ENCODE measurements at regions not wholly inside any gene's neighbourhood (a gene's known extent, or its start where the extent isn't known, plus 50 kb on each side); places are given as distances from the start of the nearest gene placed in this dataset.

DNA sequence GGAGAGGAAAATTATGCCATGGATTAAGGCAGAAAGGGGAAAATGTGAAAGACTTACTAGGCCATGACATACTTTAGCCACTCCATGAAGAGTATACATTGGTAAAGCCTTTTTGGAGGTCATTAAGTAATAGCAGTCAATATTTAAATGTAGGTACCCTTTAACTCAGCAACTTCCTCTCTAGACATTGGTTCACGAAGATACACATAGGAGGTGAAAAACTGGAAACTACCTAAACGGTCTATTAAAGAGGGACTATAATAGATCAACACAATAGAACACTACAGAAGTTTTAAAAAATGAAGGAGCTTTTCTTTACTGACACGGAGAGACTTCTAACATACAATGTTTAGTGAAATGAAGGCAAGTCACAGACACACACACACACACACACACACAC, 68.2 kb upstream of the BMAL1 start:
- TF ChIP-seq, protein P1, sequence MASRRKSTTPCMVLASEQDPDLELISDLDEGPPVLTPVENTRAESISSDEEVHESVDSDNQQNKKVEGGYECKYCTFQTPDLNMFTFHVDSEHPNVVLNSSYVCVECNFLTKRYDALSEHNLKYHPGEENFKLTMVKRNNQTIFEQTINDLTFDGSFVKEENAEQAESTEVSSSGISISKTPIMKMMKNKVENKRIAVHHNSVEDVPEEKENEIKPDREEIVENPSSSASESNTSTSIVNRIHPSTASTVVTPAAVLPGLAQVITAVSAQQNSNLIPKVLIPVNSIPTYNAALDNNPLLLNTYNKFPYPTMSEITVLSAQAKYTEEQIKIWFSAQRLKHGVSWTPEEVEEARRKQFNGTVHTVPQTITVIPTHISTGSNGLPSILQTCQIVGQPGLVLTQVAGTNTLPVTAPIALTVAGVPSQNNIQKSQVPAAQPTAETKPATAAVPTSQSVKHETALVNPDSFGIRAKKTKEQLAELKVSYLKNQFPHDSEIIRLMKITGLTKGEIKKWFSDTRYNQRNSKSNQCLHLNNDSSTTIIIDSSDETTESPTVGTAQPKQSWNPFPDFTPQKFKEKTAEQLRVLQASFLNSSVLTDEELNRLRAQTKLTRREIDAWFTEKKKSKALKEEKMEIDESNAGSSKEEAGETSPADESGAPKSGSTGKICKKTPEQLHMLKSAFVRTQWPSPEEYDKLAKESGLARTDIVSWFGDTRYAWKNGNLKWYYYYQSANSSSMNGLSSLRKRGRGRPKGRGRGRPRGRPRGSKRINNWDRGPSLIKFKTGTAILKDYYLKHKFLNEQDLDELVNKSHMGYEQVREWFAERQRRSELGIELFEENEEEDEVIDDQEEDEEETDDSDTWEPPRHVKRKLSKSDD (CRISPR knock-in tag; IDR thresholded peaks at IDR 0.05; ENCODE audit: low read depth), result no peak
- TF ChIP-seq, protein P2, sequence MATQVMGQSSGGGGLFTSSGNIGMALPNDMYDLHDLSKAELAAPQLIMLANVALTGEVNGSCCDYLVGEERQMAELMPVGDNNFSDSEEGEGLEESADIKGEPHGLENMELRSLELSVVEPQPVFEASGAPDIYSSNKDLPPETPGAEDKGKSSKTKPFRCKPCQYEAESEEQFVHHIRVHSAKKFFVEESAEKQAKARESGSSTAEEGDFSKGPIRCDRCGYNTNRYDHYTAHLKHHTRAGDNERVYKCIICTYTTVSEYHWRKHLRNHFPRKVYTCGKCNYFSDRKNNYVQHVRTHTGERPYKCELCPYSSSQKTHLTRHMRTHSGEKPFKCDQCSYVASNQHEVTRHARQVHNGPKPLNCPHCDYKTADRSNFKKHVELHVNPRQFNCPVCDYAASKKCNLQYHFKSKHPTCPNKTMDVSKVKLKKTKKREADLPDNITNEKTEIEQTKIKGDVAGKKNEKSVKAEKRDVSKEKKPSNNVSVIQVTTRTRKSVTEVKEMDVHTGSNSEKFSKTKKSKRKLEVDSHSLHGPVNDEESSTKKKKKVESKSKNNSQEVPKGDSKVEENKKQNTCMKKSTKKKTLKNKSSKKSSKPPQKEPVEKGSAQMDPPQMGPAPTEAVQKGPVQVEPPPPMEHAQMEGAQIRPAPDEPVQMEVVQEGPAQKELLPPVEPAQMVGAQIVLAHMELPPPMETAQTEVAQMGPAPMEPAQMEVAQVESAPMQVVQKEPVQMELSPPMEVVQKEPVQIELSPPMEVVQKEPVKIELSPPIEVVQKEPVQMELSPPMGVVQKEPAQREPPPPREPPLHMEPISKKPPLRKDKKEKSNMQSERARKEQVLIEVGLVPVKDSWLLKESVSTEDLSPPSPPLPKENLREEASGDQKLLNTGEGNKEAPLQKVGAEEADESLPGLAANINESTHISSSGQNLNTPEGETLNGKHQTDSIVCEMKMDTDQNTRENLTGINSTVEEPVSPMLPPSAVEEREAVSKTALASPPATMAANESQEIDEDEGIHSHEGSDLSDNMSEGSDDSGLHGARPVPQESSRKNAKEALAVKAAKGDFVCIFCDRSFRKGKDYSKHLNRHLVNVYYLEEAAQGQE (IDR thresholded peaks at IDR 0.05; ENCODE audit: borderline replicate concordance in 1 of 2, low read depth in 1 of 2, low read length in 2 of 2), result no peak
- TF ChIP-seq, protein P3, sequence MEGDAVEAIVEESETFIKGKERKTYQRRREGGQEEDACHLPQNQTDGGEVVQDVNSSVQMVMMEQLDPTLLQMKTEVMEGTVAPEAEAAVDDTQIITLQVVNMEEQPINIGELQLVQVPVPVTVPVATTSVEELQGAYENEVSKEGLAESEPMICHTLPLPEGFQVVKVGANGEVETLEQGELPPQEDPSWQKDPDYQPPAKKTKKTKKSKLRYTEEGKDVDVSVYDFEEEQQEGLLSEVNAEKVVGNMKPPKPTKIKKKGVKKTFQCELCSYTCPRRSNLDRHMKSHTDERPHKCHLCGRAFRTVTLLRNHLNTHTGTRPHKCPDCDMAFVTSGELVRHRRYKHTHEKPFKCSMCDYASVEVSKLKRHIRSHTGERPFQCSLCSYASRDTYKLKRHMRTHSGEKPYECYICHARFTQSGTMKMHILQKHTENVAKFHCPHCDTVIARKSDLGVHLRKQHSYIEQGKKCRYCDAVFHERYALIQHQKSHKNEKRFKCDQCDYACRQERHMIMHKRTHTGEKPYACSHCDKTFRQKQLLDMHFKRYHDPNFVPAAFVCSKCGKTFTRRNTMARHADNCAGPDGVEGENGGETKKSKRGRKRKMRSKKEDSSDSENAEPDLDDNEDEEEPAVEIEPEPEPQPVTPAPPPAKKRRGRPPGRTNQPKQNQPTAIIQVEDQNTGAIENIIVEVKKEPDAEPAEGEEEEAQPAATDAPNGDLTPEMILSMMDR (CRISPR knock-in tag; IDR thresholded peaks at IDR 0.05), result no peak
- TF ChIP-seq PAWR (CRISPR knock-in tag; IDR thresholded peaks at IDR 0.05; ENCODE audit: borderline replicate concordance) (no peak), SIX1 (CRISPR knock-in tag; IDR thresholded peaks at IDR 0.05; ENCODE audit: borderline replicate concordance) (no peak), ZNF644 (CRISPR knock-in tag; IDR thresholded peaks at IDR 0.05; ENCODE audit: low read depth) (no peak), ZNF12 (CRISPR knock-in tag; IDR thresholded peaks at IDR 0.05) (no peak), SRSF9 (IDR thresholded peaks at IDR 0.05; ENCODE audit: borderline replicate concordance, insufficient read depth, low read depth, low read length, poor library complexity, severe bottlenecking) (no peak), CBX5 (CRISPR knock-in tag; IDR thresholded peaks at IDR 0.05; ENCODE audit: borderline replicate concordance) (no peak), CEBPG (CRISPR knock-in tag; IDR thresholded peaks at IDR 0.05) (no peak)
- TF ChIP-seq, protein P4, sequence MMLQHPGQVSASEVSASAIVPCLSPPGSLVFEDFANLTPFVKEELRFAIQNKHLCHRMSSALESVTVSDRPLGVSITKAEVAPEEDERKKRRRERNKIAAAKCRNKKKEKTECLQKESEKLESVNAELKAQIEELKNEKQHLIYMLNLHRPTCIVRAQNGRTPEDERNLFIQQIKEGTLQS (CRISPR knock-in tag; IDR thresholded peaks at IDR 0.05), result no peak
- TF ChIP-seq, protein P5, sequence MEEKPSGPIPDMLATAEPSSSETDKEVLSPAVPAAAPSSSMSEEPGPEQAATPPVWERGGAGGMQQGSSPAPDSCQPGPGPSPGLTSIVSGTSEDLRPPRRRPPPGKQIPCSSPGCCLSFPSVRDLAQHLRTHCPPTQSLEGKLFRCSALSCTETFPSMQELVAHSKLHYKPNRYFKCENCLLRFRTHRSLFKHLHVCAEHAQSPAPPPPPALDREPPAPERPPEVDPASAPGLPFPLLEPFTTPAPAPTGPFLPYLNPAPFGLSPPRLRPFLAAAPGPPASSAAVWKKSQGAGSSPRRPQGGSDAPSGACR (CRISPR knock-in tag; IDR thresholded peaks at IDR 0.05), result no peak

Data from HepG2 (cell line).